Osteocyte (in vitro differentiated cells): ENCODE measurements at regions not wholly inside any gene's neighbourhood (a gene's known extent, or its start where the extent isn't known, plus 50 kb on each side); places are given as distances from the start of the nearest gene placed in this dataset.

Source experiments
- DNase-seq: peaks from one replicate; pipeline ENCODE4 v3.0.0; 2021; ENCODE audit warnings: mixed read lengths; ENCODE audit not compliant: unreplicated experiment; ENCODE audit errors: extremely low spot score
- H3K27ac Mint-ChIP-seq: one replicate; pipeline ENCODE4 v1.8.0; 2021; ENCODE audit warnings: mild to moderate bottlenecking, mixed read lengths; ENCODE audit not compliant: unreplicated experiment
- H3K27me3 Mint-ChIP-seq: one replicate; pipeline ENCODE4 v1.8.0; 2021; ENCODE audit warnings: mixed read lengths; ENCODE audit not compliant: unreplicated experiment
- H3K36me3 Mint-ChIP-seq: one replicate; pipeline ENCODE4 v1.8.0; 2021; ENCODE audit warnings: mixed read lengths; ENCODE audit not compliant: unreplicated experiment
- H3K4me1 Mint-ChIP-seq: one replicate; pipeline ENCODE4 v1.8.0; 2021; ENCODE audit warnings: mixed read lengths; ENCODE audit not compliant: unreplicated experiment
- H3K4me3 Mint-ChIP-seq: one replicate; pipeline ENCODE4 v1.8.0; 2021; ENCODE audit warnings: mild to moderate bottlenecking, moderate library complexity, mixed read lengths; ENCODE audit not compliant: unreplicated experiment
- H3K9me3 Mint-ChIP-seq: one replicate; pipeline ENCODE4 v1.8.0; 2021; ENCODE audit warnings: mixed read lengths; ENCODE audit not compliant: unreplicated experiment
- CTCF ChIP-seq: fragments of 200-600 bp; sonication (generic); IDR thresholded peaks from 2 replicates; pipeline ENCODE4 v1.5.0; 2021; ENCODE audit warnings: antibody characterized with exemption, mild to moderate bottlenecking, moderate library complexity

GRCh38 chr12:90301561-90302133 lies 593.0 kb upstream of the ATP2B1 start:
- peaks cover 50% of the 10 kb centered on the region for H3K4me1 Mint-ChIP-seq

GRCh38 chr12:90301095-90301494 lies 592.5 kb upstream of the ATP2B1 start:
- Mint-ChIP-seq H3K27me3 (no peaks in the 10 kb centered on the region), H3K9me3 (no peaks in the 10 kb centered on the region), H3K4me3 (no peak overlapping the region), H3K4me1 (peaks cover 48% of the 10 kb centered on the region), H3K27ac (no peak overlapping the region), H3K36me3 (no peaks in the 10 kb centered on the region)
- no peak for DNase-seq
- no peak for TF ChIP-seq CTCF

More at GRCh38 chr12:90301561-90302133, 593.0 kb upstream of the ATP2B1 start:
- Mint-ChIP-seq H3K27me3 (no peaks in the 10 kb centered on the region), H3K27ac (no peak overlapping the region), H3K4me3 (no peak overlapping the region), H3K36me3 (no peaks in the 10 kb centered on the region), H3K9me3 (no peaks in the 10 kb centered on the region)
- no peak for DNase-seq
- no peak for TF ChIP-seq CTCF

GRCh38 chr12:90299666-90300065 lies 591.0 kb upstream of the ATP2B1 start:
- Mint-ChIP-seq H3K4me3 (peak overlapping the region; percentile 14), H3K36me3 (no peaks in the 10 kb centered on the region), H3K27ac (peak overlapping the region; percentile 66), H3K4me1 (peaks cover 41% of the 10 kb centered on the region), H3K27me3 (no peaks in the 10 kb centered on the region), H3K9me3 (no peaks in the 10 kb centered on the region)
- no peak for DNase-seq
- TF ChIP-seq CTCF = no peak

- peak overlapping the region; percentile 14 for H3K4me3 Mint-ChIP-seq
- no peaks in the 10 kb centered on the region for H3K27me3 Mint-ChIP-seq
- H3K4me1 Mint-ChIP-seq = peaks cover 41% of the 10 kb centered on the region
- no peaks in the 10 kb centered on the region for H3K9me3 Mint-ChIP-seq
- peak overlapping the region; percentile 66 for H3K27ac Mint-ChIP-seq
- no peak for TF ChIP-seq CTCF
- DNase-seq = no peak
- no peaks in the 10 kb centered on the region for H3K36me3 Mint-ChIP-seq
Measured at GRCh38 chr12:90299121-90299520, 590.5 kb upstream of the ATP2B1 start.

DNA sequence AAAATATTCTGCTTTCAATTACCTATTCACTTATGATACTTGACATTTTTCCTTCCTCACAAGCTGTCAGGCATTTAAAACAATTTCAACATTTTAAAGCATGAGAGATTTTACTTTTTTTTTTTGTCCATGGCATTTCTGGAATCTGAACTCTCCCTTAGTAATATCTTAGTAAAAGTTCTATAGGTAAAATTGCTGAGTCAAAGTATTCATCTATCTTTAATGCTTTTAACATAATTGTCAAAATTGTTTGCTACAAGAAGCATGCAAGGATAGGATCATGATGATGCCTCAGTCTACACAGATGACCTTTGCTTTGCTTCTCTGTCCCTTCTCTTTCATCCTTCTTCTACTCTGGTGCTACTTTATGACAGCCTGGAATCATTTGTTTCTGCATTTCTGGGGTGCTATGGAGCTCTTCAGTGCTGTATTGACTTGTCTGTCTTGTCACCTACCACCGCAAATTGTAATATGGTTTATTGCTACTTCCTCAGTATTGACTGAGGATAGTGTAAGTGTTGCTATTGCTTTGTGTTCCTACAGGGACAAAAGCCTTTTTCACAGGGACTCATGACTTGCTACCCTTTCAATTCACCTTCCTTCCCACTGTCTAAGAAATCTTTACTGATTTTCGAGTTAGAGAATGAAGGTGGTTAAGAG lies 589.8 kb upstream of the ATP2B1 start:
- Mint-ChIP-seq H3K9me3 (no peaks in the 10 kb centered on the region), H3K36me3 (no peaks in the 10 kb centered on the region), H3K27me3 (no peaks in the 10 kb centered on the region), H3K4me1 (peaks cover 36% of the 10 kb centered on the region), H3K4me3 (no peak overlapping the region), H3K27ac (peak overlapping the region; percentile 66)
- DNase-seq = no peak
- TF ChIP-seq CTCF = no peak
